Astrocyte of the hippocampus (primary cell): ENCODE measurements at regions not wholly inside any gene's neighbourhood (a gene's known extent, or its start where the extent isn't known, plus 50 kb on each side); places are given as distances from the start of the nearest gene placed in this dataset.
A peak's percentile ranks its signal among the peaks of the same experiment; 100 is the strongest.
"Not testable (repeated sequence)": the region's sequence is repeated elsewhere in the genome, so short reads cannot be mapped to it uniquely, and the experiment has no call there.

ENCODE experiments used
- DNase-seq: peaks from one replicate; pipeline ENCODE4 v3.0.0; 2011; ENCODE audit warnings: low read depth, low spot score

DNA sequence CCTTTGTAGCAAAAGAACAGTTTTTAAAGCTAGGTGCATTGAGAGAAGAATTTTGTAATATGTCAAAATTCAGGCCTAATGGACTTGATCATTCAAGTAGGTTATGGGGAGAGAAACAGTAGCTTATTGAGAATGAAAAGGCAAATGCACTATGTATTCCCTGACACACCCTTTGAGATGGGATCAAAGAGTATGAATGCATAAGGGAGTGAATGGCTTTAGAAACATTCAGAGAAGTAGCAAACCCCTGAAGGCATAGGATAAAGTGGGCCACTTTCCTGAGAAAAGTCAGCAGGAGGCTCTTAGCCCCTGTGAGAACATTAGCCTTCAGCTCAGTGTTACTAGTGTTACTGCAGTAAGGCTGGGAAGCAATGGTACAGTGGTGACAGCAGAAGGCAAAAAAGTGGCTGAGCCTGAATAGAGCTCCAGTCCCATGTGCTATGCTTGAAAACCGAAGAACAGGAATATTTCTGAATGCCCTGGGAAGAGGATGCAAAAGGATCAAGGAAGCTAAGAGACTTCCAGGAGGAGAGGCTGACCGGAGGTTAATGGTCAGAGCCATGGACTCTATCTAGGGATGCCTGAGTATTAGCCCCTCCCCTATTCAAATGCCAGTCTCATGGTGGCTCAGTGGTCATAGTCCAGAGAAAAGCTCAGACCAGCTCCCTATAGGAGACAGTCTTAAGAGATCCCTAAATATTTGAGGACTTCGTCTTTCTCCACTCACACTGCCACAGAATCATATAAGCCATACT lies 218.2 kb upstream of the SGO1 start:
- DNase-seq = no peak

DNA sequence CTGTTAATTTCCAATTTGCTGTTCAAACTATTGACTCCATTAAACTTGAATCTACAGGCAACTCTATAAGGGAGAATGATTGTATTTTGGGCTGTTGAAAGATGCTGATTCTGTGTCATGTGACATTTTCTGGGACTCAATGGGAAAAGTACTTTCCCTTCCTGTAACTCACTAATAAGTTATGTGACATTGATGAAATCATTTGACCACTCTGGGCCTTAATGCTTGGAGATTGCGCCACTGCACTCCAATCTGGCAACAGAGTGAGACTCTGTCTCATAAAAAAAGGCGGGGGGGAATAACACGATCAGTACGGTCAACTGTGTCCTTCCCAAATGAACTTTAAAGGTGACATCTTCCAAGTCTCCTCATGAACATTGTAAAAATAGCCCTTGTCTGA lies 215.2 kb upstream of the SGO1 start:
- DNase-seq = no peak

DNA sequence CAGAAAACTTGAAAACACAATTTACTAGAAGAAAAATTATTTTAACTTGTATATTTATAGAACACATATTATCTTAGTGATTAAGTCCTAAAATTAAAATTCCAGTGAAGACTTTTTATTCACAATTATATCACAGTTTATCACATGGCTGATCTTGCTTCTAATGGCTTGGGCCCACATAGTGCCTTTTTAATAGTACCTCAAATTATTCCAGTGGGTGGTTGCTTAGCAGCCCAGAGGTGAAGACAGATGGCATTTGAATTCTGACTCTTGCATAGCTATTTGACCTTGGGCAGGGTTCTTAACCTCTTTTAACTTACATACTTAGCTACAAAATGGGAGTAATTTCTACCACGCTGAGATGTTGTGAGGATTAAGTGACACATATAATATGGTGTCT lies 214.7 kb upstream of the SGO1 start:
- DNase-seq = no peak

DNA sequence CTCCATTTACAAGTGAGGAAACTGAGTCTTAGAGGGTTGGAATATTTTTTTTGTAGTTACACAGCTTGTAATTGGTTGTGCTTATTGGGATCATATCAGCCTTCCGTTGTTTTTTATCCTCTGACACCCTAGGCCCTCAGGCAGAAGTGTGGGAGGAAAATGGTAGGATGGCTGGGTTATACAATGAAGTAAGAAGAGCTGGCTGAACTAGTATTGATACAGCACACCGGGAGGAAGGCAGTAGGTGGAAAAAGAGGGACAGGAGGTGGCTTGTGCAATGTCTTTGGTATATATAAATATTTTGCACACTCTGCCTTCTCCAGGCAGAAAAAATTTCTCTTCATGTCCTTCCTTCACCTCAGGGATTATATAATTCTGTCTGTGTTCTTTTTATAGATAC lies 214.3 kb upstream of the SGO1 start:
- DNase-seq = no peak

- no peak for DNase-seq
Measured at GRCh38 chr3:20396335-20396734, 210.3 kb upstream of the SGO1 start.

GRCh38 chr3:20395692-20396091 lies 209.7 kb upstream of the SGO1 start:
- DNase-seq = no peak

GRCh38 chr3:20394243-20394642 lies 208.2 kb upstream of the SGO1 start:
- DNase-seq = no peak

DNA sequence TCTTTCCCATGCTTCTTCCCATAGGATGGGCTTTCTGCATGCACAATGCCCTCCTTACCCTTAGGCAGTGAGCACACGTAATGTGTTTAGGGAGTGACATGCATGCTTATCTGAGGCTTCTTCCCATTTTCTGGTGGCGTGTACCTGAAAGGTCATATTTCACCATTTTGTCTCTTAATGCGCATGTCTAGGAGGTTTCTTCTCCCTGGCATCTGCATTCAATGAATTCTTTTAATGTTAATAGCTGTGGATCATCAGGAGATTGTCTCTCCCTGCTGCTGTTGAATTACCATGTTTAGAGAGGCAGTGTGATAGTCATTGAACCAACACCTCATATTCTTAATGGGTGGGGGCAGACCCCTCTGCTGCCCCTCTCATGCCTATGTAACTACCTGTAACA lies 205.6 kb upstream of the SGO1 start:
- no peak for DNase-seq

- no peak for DNase-seq
Measured at GRCh38 chr3:20388971-20389370, 203.0 kb upstream of the SGO1 start.

DNA sequence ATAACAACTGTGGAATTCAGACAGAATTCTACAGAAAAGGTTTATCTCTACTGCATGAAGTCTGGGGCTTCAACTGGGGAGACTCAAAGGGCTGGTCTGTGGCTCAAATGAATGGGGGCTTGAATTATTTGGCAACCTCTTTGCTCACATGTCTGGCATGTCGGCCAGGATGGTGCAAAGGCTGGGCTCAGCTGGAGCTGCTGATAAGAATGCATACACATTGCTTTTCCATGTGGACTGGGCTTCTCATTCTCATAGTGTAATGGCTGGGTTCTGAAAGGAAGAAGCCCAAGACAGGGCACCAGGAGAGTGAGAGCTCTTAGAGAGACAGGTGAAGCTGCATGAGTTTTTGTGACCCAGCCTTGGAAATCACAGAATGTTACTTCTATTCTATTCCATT lies 194.3 kb upstream of the SGO1 start:
- no peak for DNase-seq

- DNase-seq = no peak
Measured at GRCh38 chr3:20378315-20378714, 192.3 kb upstream of the SGO1 start.

DNA sequence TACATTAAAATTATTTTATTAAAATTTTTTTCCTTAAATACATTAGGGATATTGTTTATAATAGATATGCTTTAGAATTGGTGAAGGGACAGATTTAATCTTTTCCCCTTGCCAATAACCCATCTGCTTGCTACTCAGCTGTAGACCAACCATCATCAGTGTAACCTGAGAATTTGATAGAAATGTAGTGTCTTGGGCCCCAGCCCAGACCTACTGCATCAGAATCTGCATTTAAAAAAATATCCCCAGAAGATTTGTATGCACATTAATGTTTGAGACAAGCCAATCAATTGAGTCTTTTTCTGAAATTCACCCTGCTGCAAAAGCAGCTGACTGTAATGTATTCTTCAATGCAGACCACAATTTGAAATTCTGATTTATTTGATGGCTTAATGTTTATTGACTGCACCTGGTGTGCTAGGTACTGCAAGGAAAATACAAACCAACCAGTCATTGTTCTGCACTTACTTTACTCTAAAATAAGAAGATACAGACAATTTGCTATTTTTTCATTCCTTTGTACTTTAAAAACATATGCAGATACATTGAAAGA lies 190.7 kb upstream of the SGO1 start:
- DNase-seq = no peak

- no peak for DNase-seq
Measured at GRCh38 chr3:20375302-20375701, 189.3 kb upstream of the SGO1 start.

DNA sequence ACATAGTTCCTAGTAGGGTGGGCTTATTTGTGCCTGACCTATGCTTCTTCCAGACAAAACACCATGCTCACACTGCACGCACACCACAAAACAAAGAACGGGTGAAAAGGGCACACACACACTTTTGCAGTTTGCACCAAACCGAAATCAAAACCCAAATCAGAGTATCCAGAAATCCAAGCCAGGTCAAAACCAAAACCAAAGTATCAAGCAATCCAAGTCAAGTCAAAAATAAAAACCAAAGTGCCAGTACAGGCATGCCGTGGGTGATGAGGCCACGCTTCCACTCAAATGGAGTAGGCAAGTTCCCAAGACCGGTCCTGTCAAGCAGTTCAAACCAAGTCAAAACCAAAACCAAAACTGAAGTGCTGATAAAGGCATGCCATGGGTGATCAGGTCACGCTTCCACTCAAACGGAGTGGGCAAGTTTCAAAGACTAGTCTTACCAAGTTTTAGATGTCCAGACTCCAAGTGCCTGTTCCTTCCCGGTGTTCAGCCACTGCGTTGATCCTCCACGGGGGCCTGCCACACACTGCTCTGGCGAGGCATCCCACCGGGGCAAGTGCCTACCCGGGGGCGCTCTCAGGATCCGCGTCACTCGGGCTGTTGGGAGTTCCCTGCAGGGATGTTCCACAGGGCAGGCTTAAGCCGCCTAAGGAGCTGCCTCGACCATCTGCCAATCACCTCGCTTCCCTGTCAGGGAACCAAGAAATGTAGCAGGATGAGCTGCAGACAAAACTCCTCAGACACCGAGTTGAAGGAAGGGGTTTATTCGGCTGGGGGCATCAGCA lies 184.5 kb upstream of the SGO1 start:
- not testable (repeated sequence) for DNase-seq

DNA sequence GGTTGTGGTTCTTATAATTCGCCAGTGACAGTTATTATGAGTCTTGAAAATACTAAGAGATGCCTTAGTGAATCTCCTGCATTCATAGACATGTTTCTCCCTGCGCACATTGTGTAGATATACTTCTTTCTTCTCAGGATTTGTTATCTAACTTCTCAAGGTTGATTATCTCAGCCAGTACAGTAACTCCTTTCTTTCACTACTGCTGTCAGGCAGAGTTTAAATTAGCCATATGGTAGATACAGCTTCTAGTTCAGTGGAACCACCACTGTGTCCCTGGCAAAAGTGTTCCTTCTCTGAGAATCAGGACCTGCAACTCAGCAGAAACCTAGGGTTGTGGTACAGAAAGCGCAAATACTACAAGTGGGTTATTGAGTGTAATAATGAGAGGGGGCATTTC lies 175.0 kb upstream of the SGO1 start:
- no peak for DNase-seq

DNA sequence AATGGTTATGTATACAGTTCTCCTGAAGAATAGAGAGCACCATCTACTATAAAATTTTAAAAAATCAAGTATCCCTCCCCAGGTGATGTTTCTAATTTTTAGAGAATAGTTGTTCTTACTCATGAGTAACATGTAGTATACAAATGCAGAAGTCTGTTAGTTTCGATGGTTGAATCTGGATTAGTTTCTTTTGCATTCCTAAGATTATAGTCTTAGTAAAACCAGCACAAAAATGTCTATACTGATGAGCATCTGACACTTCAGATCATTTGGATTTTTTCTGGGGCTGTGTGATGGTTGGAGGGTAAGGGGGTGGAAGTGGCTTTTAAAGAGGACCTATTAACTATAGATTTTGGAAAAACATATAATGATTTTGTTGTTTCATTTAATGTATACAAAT lies 167.3 kb upstream of the SGO1 start:
- no peak for DNase-seq

- peak; percentile 27 for DNase-seq
Measured at GRCh38 chr3:20352546-20353179, 166.7 kb upstream of the SGO1 start.

- DNase-seq = no peak
Measured at GRCh38 chr3:20350449-20350848, 164.4 kb upstream of the SGO1 start.

DNA sequence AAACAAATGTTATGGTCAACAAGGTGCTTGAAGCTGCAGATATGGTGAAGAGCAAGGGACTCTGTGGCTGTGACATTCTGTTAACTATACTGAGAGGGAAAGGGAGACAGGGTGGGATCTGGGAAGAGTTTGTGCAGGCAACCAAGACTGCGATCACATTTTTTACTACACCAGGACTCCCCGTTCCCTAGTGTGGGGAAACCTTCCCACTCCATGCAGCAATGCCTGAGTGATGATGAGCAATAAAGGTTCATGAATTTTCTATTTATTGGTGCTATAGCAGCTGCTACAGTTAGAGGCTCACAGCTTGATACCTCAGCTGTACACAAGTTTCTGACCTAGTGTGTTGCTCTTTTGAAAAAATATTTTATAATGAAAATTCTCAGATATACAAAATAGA lies 160.9 kb upstream of the SGO1 start:
- DNase-seq = no peak

GRCh38 chr3:20346369-20346768 lies 160.4 kb upstream of the SGO1 start:
- DNase-seq = no peak

DNA sequence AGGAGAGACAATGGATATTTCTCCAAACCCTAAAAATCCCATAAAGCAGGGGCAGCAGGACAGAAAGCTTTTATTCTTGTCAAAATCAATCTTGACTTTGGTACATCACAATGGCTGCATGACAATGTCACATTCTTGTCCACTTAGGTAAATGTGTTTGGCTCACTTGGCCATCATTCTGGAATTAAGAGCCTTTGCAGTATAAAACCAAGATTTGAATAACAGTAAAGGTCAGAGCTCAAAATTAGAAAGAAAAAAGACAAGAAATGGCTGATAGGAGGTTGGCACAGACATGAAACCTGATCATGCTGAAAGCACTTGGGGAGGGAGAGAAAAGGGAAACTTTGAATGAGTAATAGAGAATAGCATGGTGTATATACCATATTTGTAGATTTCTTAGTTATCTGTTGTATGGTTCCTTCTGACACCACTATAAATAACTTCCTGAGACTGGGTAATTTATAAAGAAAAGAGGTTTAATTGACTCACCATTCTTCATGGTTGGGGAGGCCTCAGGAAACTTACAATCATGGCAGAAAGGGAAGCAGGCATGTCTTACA lies 158.5 kb upstream of the SGO1 start:
- DNase-seq = peak; percentile 13

- no peak for DNase-seq
Measured at GRCh38 chr3:20343790-20344189, 157.8 kb upstream of the SGO1 start.
